Esophagus muscularis mucosa (tissue), 4 donors: ENCODE measurements at regions not wholly inside any gene's neighbourhood (a gene's known extent, or its start where the extent isn't known, plus 50 kb on each side); places are given as distances from the start of the nearest gene placed in this dataset.
A peak's percentile ranks its signal among the peaks of the same experiment; 100 is the strongest.

Source experiments
- DNase-seq: peaks from one replicate; pipeline ENCODE4 v3.0.0-alpha.2; 2017; ENCODE audit errors: extremely low spot score
- H3K27ac ChIP-seq, 4 donors: fragments of 200-600 bp; sonication (generic); replicated peaks in 1 of 4; 1 replicate in 3 of 4; 2 replicates in 1 of 4; pipeline ENCODE4 v1.5.1; 2016 to 2019; ENCODE audit warnings: mild to moderate bottlenecking in 1 of 4
- H3K27me3 ChIP-seq, 4 donors: fragments of 200-600 bp; sonication (generic); one replicate each; pipeline versions ENCODE4 v1.5.1 to v1.6.0; 2016 to 2019
- H3K36me3 ChIP-seq, 4 donors: fragments of 200-600 bp; sonication (generic); one replicate each; pipeline ENCODE4 v1.5.1; 2016 to 2019
- H3K4me1 ChIP-seq, 4 donors: fragments of 200-600 bp; sonication (generic); one replicate each; pipeline ENCODE4 v1.5.1; 2016 to 2019
- H3K4me3 ChIP-seq, 4 donors: fragments of 200-600 bp; sonication (generic); 1 replicate in 2 of 4; 2 replicates in 2 of 4; pipeline ENCODE4 v1.5.1; 2016 to 2019; ENCODE audit warnings: mild to moderate bottlenecking in 4 of 4, moderate library complexity in 1 of 4
- H3K9me3 ChIP-seq, 4 donors: fragments of 200-600 bp; sonication (generic); 1 replicate in 3 of 4; 2 replicates in 1 of 4; pipeline ENCODE4 v1.5.1; 2016 to 2019
- EP300 ChIP-seq: sonication (generic); formaldehyde crosslinking; IDR thresholded peaks from one replicate; pipeline ENCODE4 v1.6.1; 2017; ENCODE audit warnings: antibody characterized with exemption
- POLR2A ChIP-seq: fragments of 450-650 bp; IDR thresholded peaks from one replicate; pipeline ENCODE4 v1.6.1; 2017; ENCODE audit warnings: antibody characterized with exemption, moderate library complexity, mild to moderate bottlenecking, low read depth
- POLR2AphosphoS5 ChIP-seq, 2 donors: sonication (generic); formaldehyde crosslinking; IDR thresholded peaks; one replicate each; pipeline ENCODE4 v1.6.1; 2017; ENCODE audit warnings: antibody characterized with exemption in 2 of 2
- WGBS: methylation state at CpG from one replicate; pipeline ENCODE4 v1.1.5; 2018; 5-methylcytosine and 5-hydroxymethylcytosine counted together
- intact Hi-C: fragments of 100-400 bp; cut with DNase I; formaldehyde crosslinking; loops from one replicate; pipeline ENCODE4 v1.15.1; 2023
- TF ChIP-seq, protein P1 (sequence below), 3 experiments: fragments of 200-600 bp in 2 of 3; fragments of 450-650 bp in 1 of 3; sonication (generic) in 2 of 3; IDR thresholded peaks; one replicate each; pipeline ENCODE4 v1.5.1; 2017 to 2019; ENCODE audit warnings: antibody characterized with exemption in 3 of 3, mild to moderate bottlenecking in 2 of 3, moderate library complexity in 1 of 3

DNA sequence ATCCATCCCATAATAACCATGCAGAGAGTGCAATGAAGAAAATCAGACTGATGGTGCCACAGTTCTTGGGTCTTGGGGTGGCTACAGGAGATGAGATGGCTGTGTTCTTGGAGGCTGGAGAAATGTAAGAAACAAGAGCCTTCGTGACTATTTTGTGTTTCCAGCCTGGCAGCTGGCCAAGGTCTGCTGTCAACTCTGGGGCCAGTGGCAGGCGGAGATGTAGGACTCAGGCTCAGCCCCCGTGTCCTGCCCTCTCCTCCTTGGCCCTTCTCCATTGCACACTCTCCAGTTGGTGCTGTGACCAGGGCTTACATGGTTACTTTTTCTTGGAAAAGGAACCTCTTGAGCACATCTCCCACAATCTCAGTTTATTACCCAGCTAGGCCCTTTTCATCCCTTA lies 235.4 kb downstream of the DMRT2 start:
- intact Hi-C loops: no loop called here
- Histone ChIP-seq H3K36me3 (no peaks in the 10 kb centered on the region), H3K4me3 (no peak overlapping the region), H3K4me1 (no peaks in the 10 kb centered on the region), H3K27me3 (no peaks in the 10 kb centered on the region), H3K27ac (no peak overlapping the region), H3K9me3 (no peaks in the 10 kb centered on the region)
- 47% methylated on average over 3 of the region's 3 CpGs for WGBS
- TF ChIP-seq POLR2AphosphoS5 (IDR thresholded peaks at IDR 0.05): no peak
- TF ChIP-seq, protein P1, sequence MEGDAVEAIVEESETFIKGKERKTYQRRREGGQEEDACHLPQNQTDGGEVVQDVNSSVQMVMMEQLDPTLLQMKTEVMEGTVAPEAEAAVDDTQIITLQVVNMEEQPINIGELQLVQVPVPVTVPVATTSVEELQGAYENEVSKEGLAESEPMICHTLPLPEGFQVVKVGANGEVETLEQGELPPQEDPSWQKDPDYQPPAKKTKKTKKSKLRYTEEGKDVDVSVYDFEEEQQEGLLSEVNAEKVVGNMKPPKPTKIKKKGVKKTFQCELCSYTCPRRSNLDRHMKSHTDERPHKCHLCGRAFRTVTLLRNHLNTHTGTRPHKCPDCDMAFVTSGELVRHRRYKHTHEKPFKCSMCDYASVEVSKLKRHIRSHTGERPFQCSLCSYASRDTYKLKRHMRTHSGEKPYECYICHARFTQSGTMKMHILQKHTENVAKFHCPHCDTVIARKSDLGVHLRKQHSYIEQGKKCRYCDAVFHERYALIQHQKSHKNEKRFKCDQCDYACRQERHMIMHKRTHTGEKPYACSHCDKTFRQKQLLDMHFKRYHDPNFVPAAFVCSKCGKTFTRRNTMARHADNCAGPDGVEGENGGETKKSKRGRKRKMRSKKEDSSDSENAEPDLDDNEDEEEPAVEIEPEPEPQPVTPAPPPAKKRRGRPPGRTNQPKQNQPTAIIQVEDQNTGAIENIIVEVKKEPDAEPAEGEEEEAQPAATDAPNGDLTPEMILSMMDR (IDR thresholded peaks at IDR 0.05): no peak
- TF ChIP-seq POLR2A: no peak
- TF ChIP-seq EP300: no peak
- peak; percentile 53 for DNase-seq

DNA sequence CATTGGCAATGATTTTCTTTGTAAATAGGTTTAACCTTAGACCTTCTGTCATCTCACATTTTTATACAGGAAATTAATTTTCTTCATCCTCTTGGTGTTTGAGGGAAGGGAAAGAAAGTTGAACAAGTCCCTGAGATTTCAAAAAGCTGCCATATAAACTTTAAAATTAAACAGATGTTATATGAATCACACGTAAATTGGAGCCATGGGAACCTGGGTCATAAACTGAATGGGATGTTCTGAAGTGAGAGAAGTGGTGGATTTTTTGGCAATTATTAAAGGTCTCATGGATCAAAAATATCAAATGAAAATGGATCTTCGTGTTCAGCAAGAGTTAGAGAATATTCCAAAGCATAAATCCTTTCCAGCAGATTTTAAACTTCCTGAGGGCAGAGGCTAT lies 242.2 kb downstream of the DMRT2 start:
- Histone ChIP-seq H3K27ac (no peak overlapping the region), H3K27me3 (no peaks in the 10 kb centered on the region), H3K4me3 (no peak overlapping the region), H3K4me1 (no peaks in the 10 kb centered on the region), H3K9me3 (no peaks in the 10 kb centered on the region), H3K36me3 (no peaks in the 10 kb centered on the region)
- 32% methylated on average over 2 of the region's 2 CpGs for WGBS
- intact Hi-C loops: no loop called here
- DNase-seq: no peak
- TF ChIP-seq EP300 (no peak), POLR2A (no peak), POLR2AphosphoS5 (IDR thresholded peaks at IDR 0.05) (no peak)
- TF ChIP-seq, protein P1 (IDR thresholded peaks at IDR 0.05): no peak

DNA sequence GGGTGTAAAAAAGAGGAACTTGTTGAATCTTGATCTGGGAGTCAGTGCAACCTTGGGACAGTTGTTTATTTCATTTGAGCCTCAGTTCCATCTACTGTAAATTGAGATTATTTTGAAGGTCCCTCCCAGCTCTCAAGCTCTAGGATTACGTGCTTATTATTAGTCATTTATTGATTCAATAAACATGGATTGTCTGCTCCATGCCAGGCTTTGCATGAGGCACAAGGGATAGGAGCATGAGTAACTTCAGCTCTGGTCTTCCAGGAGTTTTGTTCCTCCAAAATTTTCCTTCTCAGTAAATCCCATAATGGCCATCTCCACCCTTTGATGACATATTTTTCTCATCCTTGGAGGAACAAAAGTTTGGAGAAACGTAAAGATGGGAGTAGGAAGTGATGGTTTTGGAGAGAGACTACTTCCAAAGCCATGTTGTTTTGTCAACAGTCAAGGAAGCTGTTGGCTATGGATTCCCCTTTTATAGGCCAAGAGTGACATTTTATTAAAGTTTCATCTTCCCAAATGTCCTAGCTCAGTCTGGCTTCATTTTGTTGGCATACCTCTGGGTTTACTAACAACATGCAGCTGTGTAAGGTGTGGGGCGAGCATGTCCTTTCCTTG lies 244.6 kb downstream of the DMRT2 start:
- TF ChIP-seq EP300 (no peak), POLR2AphosphoS5 (IDR thresholded peaks at IDR 0.05) (no peak), POLR2A (no peak)
- TF ChIP-seq, protein P1 (IDR thresholded peaks at IDR 0.05): no peak
- no peaks in the 10 kb centered on the region for H3K4me1 ChIP-seq
- H3K27ac ChIP-seq: no peak overlapping the region
- DNase-seq: no peak
- no peaks in the 10 kb centered on the region for H3K27me3 ChIP-seq
- H3K36me3 ChIP-seq: no peaks in the 10 kb centered on the region
- no peaks in the 10 kb centered on the region for H3K9me3 ChIP-seq
- intact Hi-C loops: no loop called here
- H3K4me3 ChIP-seq: no peak overlapping the region
- WGBS: 39% methylated on average over 3 of the region's 3 CpGs

DNA sequence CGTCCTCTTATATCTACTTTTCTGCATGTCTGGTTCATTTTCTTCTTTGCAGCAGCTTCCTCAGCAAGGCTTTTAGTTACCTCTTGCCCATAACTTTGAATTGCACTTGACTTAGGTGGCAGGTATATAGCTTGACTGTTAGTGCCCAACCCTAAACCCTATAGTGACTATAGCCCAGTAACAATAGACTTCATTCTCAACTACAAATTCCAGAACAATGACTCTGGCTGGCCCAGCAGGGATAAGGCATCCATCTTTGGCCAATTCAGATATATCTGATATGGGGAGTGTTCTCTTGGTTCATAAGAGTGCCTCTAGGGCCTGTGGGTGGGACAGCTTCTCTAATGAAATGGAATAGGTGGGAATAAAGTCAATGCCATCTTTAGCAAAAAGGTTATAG lies 246.2 kb downstream of the DMRT2 start:
- intact Hi-C loops: no loop called here
- H3K27ac ChIP-seq: no peak overlapping the region
- TF ChIP-seq POLR2A (no peak), POLR2AphosphoS5 (IDR thresholded peaks at IDR 0.05) (no peak), EP300 (no peak)
- TF ChIP-seq, protein P1 (IDR thresholded peaks at IDR 0.05): no peak
- no peaks in the 10 kb centered on the region for H3K9me3 ChIP-seq
- no peak for DNase-seq
- H3K27me3 ChIP-seq: no peaks in the 10 kb centered on the region
- WGBS: 87% methylated on average over 1 of the region's 1 CpG
- no peaks in the 10 kb centered on the region for H3K36me3 ChIP-seq
- H3K4me1 ChIP-seq: no peaks in the 10 kb centered on the region
- H3K4me3 ChIP-seq: no peak overlapping the region

DNA sequence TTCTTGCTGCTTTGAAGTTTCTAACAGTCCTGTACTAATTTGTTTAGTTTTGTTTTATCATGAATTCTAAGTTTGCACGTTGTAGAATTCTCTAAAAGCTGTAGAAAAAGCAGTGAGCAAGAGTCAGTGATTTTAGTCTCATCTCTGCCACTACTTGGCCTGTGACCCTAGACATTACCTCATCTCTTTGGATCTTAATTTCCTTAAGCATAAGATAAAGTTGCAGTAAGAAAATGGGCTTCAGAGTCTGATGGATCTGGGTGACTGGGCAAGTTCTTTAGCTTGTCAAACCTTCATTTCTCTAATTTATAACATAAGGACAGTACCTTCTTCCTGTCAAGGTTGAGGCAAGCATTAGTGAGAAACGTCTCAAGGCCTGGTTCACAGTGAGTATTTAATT lies 247.9 kb downstream of the DMRT2 start:
- intact Hi-C loops: no loop called here

More for the DNA sequence above, 247.9 kb downstream of the DMRT2 start:
- Histone ChIP-seq H3K27ac (no peak overlapping the region), H3K9me3 (no peaks in the 10 kb centered on the region), H3K4me1 (no peaks in the 10 kb centered on the region), H3K4me3 (no peak overlapping the region), H3K36me3 (no peaks in the 10 kb centered on the region), H3K27me3 (no peaks in the 10 kb centered on the region)
- 34% methylated on average over 2 of the region's 2 CpGs for WGBS
- DNase-seq: no peak
- TF ChIP-seq, protein P1 (IDR thresholded peaks at IDR 0.05): no peak
- TF ChIP-seq EP300 (no peak), POLR2A (no peak), POLR2AphosphoS5 (IDR thresholded peaks at IDR 0.05) (no peak)
